Stimulated activated CD4-positive, alpha-beta T cell treated with anti-CD3 and anti-CD28 coated beads, Interleukin-2, amount 100 ng/mL, for 48 hours (primary cell): ENCODE measurements at regions not wholly inside any gene's neighbourhood (a gene's known extent, or its start where the extent isn't known, plus 50 kb on each side); places are given as distances from the start of the nearest gene placed in this dataset.
"Not testable (repeated sequence)": the region's sequence is repeated elsewhere in the genome, so short reads cannot be mapped to it uniquely, and the experiment has no call there.

Source experiments
- DNase-seq, 2 donors: peaks; one replicate each; pipeline ENCODE4 v3.0.0-alpha.2; 2020

GRCh38 chr5:111631328-111631727 is 119.0 kb upstream of the STARD4 start:
- no peak for DNase-seq

- no peak for DNase-seq
Measured at GRCh38 chr5:111628901-111629300, 116.6 kb upstream of the STARD4 start.

GRCh38 chr5:111627862-111628261 is 115.5 kb upstream of the STARD4 start:
- DNase-seq: peak; percentile 1 to 23

GRCh38 chr5:111626473-111627148 is 114.3 kb upstream of the STARD4 start:
- DNase-seq: no peak

- DNase-seq: no peak
Measured at GRCh38 chr5:111618623-111619271, 106.4 kb upstream of the STARD4 start.

- no peak for DNase-seq
Measured at GRCh38 chr5:111615054-111615453, 102.7 kb upstream of the STARD4 start.

GRCh38 chr5:111612013-111612630 is 99.8 kb upstream of the STARD4 start:
- not testable (repeated sequence) for DNase-seq

- no peak for DNase-seq
Measured at GRCh38 chr5:111606194-111606593, 93.9 kb upstream of the STARD4 start.

- DNase-seq: no peak
Measured at GRCh38 chr5:111603446-111603827, 91.1 kb upstream of the STARD4 start.

GRCh38 chr5:111602817-111603445 is 90.6 kb upstream of the STARD4 start:
- no peak for DNase-seq

GRCh38 chr5:111598996-111599395 is 86.7 kb upstream of the STARD4 start:
- no peak for DNase-seq

GRCh38 chr5:111597491-111597890 is 85.2 kb upstream of the STARD4 start:
- DNase-seq: no peak

GRCh38 chr5:111596705-111597104 is 84.4 kb upstream of the STARD4 start:
- no peak for DNase-seq

GRCh38 chr5:111595425-111595824 is 83.1 kb upstream of the STARD4 start:
- DNase-seq: no peak

GRCh38 chr5:111589316-111589715 is 77.0 kb upstream of the STARD4 start:
- DNase-seq: no peak

- no peak for DNase-seq
Measured at GRCh38 chr5:111587728-111588127, 75.4 kb upstream of the STARD4 start.

GRCh38 chr5:111585946-111586345 is 73.6 kb upstream of the STARD4 start:
- DNase-seq: no peak

GRCh38 chr5:111585291-111585690 is 73.0 kb upstream of the STARD4 start:
- no peak for DNase-seq

- no peak for DNase-seq
Measured at GRCh38 chr5:111584651-111585050, 72.3 kb upstream of the STARD4 start.

GRCh38 chr5:111583758-111584203 is 71.4 kb upstream of the STARD4 start:
- DNase-seq: no peak

- no peak for DNase-seq
Measured at GRCh38 chr5:111582993-111583601, 70.8 kb upstream of the STARD4 start.

- DNase-seq: no peak
Measured at GRCh38 chr5:111582451-111582850, 70.1 kb upstream of the STARD4 start.

GRCh38 chr5:111580956-111581355 is 68.6 kb upstream of the STARD4 start:
- DNase-seq: no peak
